Smooth muscle cell (in vitro differentiated cells): ENCODE measurements at regions not wholly inside any gene's neighbourhood (a gene's known extent, or its start where the extent isn't known, plus 50 kb on each side); places are given as distances from the start of the nearest gene placed in this dataset.

Source experiments
- DNase-seq: peaks from one replicate; lab custom pipeline; 2025; ENCODE audit not compliant: unreplicated experiment; lab: John Stamatoyannopoulos, UW
- H2AFZ ChIP-seq: fragments of 200-600 bp; sonication (generic); 2 replicates; pipeline ENCODE4 v1.6.0; 2016; ENCODE audit warnings: antibody characterized with exemption, low read depth, mild to moderate bottlenecking
- H3F3A ChIP-seq: fragments of 200-600 bp; sonication (generic); 2 replicates; pipeline ENCODE4 v1.6.0; 2017; ENCODE audit warnings: antibody characterized with exemption, low read depth
- H3K27ac ChIP-seq: fragments of 200-600 bp; sonication (generic); 2 replicates; pipeline ENCODE4 v1.5.1; 2016; ENCODE audit warnings: low read depth, mild to moderate bottlenecking
- H3K27me3 ChIP-seq: fragments of 200-600 bp; sonication (generic); 2 replicates; pipeline ENCODE4 v1.6.1; 2016; ENCODE audit warnings: low read depth, mild to moderate bottlenecking
- H3K36me3 ChIP-seq: fragments of 200-600 bp; sonication (generic); 2 replicates; pipeline ENCODE4 v1.5.1; 2016; ENCODE audit warnings: low read depth
- H3K4me1 ChIP-seq: fragments of 200-600 bp; sonication (generic); 2 replicates; pipeline ENCODE4 v1.5.1; 2016; ENCODE audit warnings: low read depth
- H3K4me2 ChIP-seq: fragments of 200-600 bp; sonication (generic); 2 replicates; pipeline ENCODE4 v1.6.0; 2016; ENCODE audit warnings: mild to moderate bottlenecking
- H3K4me3 ChIP-seq: fragments of 200-600 bp; sonication (generic); 2 replicates; pipeline ENCODE4 v1.5.1; 2016; ENCODE audit warnings: mild to moderate bottlenecking
- H3K79me2 ChIP-seq: fragments of 200-600 bp; sonication (generic); 2 replicates; pipeline ENCODE4 v1.6.0; 2016; ENCODE audit warnings: low read depth, mild to moderate bottlenecking
- H3K9ac ChIP-seq: fragments of 200-600 bp; sonication (generic); 2 replicates; pipeline ENCODE4 v1.6.0; 2016; ENCODE audit warnings: low read depth
- H3K9me3 ChIP-seq: fragments of 200-600 bp; sonication (generic); replicated peaks from 2 replicates; pipeline ENCODE4 v1.5.1; 2016; ENCODE audit warnings: low read depth
- H4K20me1 ChIP-seq: fragments of 200-600 bp; sonication (generic); 2 replicates; pipeline ENCODE4 v1.6.0; 2016; ENCODE audit warnings: low read depth
- CTCF ChIP-seq: fragments of 200-600 bp; sonication (generic); IDR thresholded peaks from 2 replicates; pipeline ENCODE4 v1.5.1; 2017; ENCODE audit warnings: borderline replicate concordance, mild to moderate bottlenecking, antibody characterized with exemption; ENCODE audit not compliant: insufficient read depth, poor library complexity, severe bottlenecking
- WGBS: methylation state at CpG from one replicate; pipeline ENCODE4 v1.1.7; 2016; ENCODE audit warnings: low lambda C conversion rate; 5-methylcytosine and 5-hydroxymethylcytosine counted together

GRCh38 chr22:49593509-49593908, 234.2 kb downstream of the BRD1 start:
- no peaks in the 10 kb centered on the region for H3K36me3 ChIP-seq
- no peak overlapping the region for H3K27ac ChIP-seq
- H4K20me1 ChIP-seq: no peaks in the 10 kb centered on the region
- no peak overlapping the region for H3K4me2 ChIP-seq
- no peaks in the 10 kb centered on the region for H3K4me1 ChIP-seq
- H2AFZ ChIP-seq: no peak overlapping the region
- no peaks in the 10 kb centered on the region for H3K9me3 ChIP-seq
- H3K27me3 ChIP-seq: no peaks in the 10 kb centered on the region
- H3K9ac ChIP-seq: no peak overlapping the region
- no peak overlapping the region for H3K4me3 ChIP-seq
- no peak for TF ChIP-seq CTCF
- 89% methylated on average over 7 of the region's 7 CpGs for WGBS
- H3F3A ChIP-seq: no peaks in the 10 kb centered on the region
- no peaks in the 10 kb centered on the region for H3K79me2 ChIP-seq
- no peak for DNase-seq

GRCh38 chr22:49592780-49593501, 234.7 kb downstream of the BRD1 start:
- Histone ChIP-seq H3K27ac (no peak overlapping the region), H3K4me1 (no peaks in the 10 kb centered on the region), H2AFZ (no peak overlapping the region), H3K36me3 (no peaks in the 10 kb centered on the region), H3K9ac (no peak overlapping the region), H3K4me2 (no peak overlapping the region), H4K20me1 (no peaks in the 10 kb centered on the region), H3K79me2 (no peaks in the 10 kb centered on the region), H3F3A (no peaks in the 10 kb centered on the region), H3K9me3 (no peaks in the 10 kb centered on the region), H3K4me3 (no peak overlapping the region), H3K27me3 (no peaks in the 10 kb centered on the region)
- 88% methylated on average over 12 of the region's 12 CpGs for WGBS
- DNase-seq: no peak
- TF ChIP-seq CTCF: no peak

- Histone ChIP-seq H3K9me3 (no peaks in the 10 kb centered on the region), H3K27me3 (no peaks in the 10 kb centered on the region)
- TF ChIP-seq CTCF: no peak
Observed at GRCh38 chr22:49590851-49591445, 236.7 kb downstream of the BRD1 start.

GRCh38 chr22:49590381-49590780, 237.3 kb downstream of the BRD1 start:
- no peaks in the 10 kb centered on the region for H3K36me3 ChIP-seq
- H3F3A ChIP-seq: no peaks in the 10 kb centered on the region
- H3K9ac ChIP-seq: no peak overlapping the region
- WGBS: 92% methylated on average over 17 of the region's 17 CpGs
- H3K4me3 ChIP-seq: no peak overlapping the region
- H2AFZ ChIP-seq: no peak overlapping the region
- H3K27ac ChIP-seq: no peak overlapping the region
- no peaks in the 10 kb centered on the region for H3K27me3 ChIP-seq
- no peaks in the 10 kb centered on the region for H3K4me1 ChIP-seq
- no peaks in the 10 kb centered on the region for H3K9me3 ChIP-seq
- no peak for DNase-seq
- H3K4me2 ChIP-seq: no peak overlapping the region
- no peaks in the 10 kb centered on the region for H3K79me2 ChIP-seq
- no peak for TF ChIP-seq CTCF
- no peaks in the 10 kb centered on the region for H4K20me1 ChIP-seq

More at GRCh38 chr22:49590851-49591445, 236.7 kb downstream of the BRD1 start:
- no peaks in the 10 kb centered on the region for H3K79me2 ChIP-seq
- H3K9ac ChIP-seq: no peak overlapping the region
- WGBS: 86% methylated on average over 17 of the region's 17 CpGs
- H3K4me2 ChIP-seq: no peak overlapping the region
- no peaks in the 10 kb centered on the region for H3K4me1 ChIP-seq
- H3K4me3 ChIP-seq: no peak overlapping the region
- no peaks in the 10 kb centered on the region for H4K20me1 ChIP-seq
- H3K36me3 ChIP-seq: no peaks in the 10 kb centered on the region
- no peak overlapping the region for H2AFZ ChIP-seq
- no peak for DNase-seq
- H3K27ac ChIP-seq: no peak overlapping the region
- H3F3A ChIP-seq: no peaks in the 10 kb centered on the region
